HG03521 (cell line): ENCODE measurements at regions not wholly inside any gene's neighbourhood (a gene's known extent, or its start where the extent isn't known, plus 50 kb on each side); places are given as distances from the start of the nearest gene placed in this dataset.
"Not testable (repeated sequence)": the region's sequence is repeated elsewhere in the genome, so short reads cannot be mapped to it uniquely, and the experiment has no call there.

Experiments used
- ATAC-seq: cut with Tn5 transposase; IDR thresholded peaks from one replicate; pipeline ENCODE4 v1.9.1; 2021; ENCODE audit warnings: mild to moderate bottlenecking, moderate library complexity; ENCODE audit not compliant: unreplicated experiment

- no peak for ATAC-seq
Observed at GRCh38 chr1:67528141-67528540, 97.9 kb upstream of the SERBP1 start.

GRCh38 chr1:67530071-67530470, 99.9 kb upstream of the SERBP1 start:
- no peak for ATAC-seq

GRCh38 chr1:67532452-67533216, 102.4 kb upstream of the SERBP1 start:
- ATAC-seq: no peak

- ATAC-seq: no peak
Observed at GRCh38 chr1:67534627-67535065, 104.4 kb upstream of the SERBP1 start.

GRCh38 chr1:67535474-67535873, 105.3 kb upstream of the SERBP1 start:
- ATAC-seq: peak; percentile 75

GRCh38 chr1:67536957-67537666, 106.9 kb upstream of the SERBP1 start:
- ATAC-seq: no peak

GRCh38 chr1:67537667-67538018, 107.4 kb upstream of the SERBP1 start:
- ATAC-seq: no peak

GRCh38 chr1:67540025-67540732, 110.0 kb upstream of the SERBP1 start:
- ATAC-seq: no peak

- ATAC-seq: no peak
Observed at GRCh38 chr1:67540733-67541125, 110.5 kb upstream of the SERBP1 start.

GRCh38 chr1:67542747-67543146, 112.5 kb upstream of the SERBP1 start:
- no peak for ATAC-seq

- ATAC-seq: no peak
Observed at GRCh38 chr1:67544921-67545320, 114.7 kb upstream of the SERBP1 start.

- ATAC-seq: no peak
Observed at GRCh38 chr1:67545364-67545763, 115.2 kb upstream of the SERBP1 start.

- ATAC-seq: no peak
Observed at GRCh38 chr1:67551375-67551774, 121.2 kb upstream of the SERBP1 start.

- no peak for ATAC-seq
Observed at GRCh38 chr1:67552336-67552759, 122.1 kb upstream of the SERBP1 start.

GRCh38 chr1:67554204-67554603, 124.0 kb upstream of the SERBP1 start:
- not testable (repeated sequence) for ATAC-seq

GRCh38 chr1:67555461-67556296, 125.5 kb upstream of the SERBP1 start:
- ATAC-seq: no peak

- ATAC-seq: no peak
Observed at GRCh38 chr1:67556297-67556900, 126.2 kb upstream of the SERBP1 start.

- ATAC-seq: no peak
Observed at GRCh38 chr1:67557696-67558448, 127.1 kb upstream of the GADD45A start.

- ATAC-seq: no peak
Observed at GRCh38 chr1:67558449-67559193, 126.4 kb upstream of the GADD45A start.
